HG03558 (cell line): ENCODE measurements at regions not wholly inside any gene's neighbourhood (a gene's known extent, or its start where the extent isn't known, plus 50 kb on each side); places are given as distances from the start of the nearest gene placed in this dataset.

ENCODE experiments used
- ATAC-seq: cut with Tn5 transposase; IDR thresholded peaks from one replicate; pipeline ENCODE4 v1.9.1; 2021; ENCODE audit warnings: moderate number of reproducible peaks; ENCODE audit not compliant: unreplicated experiment; ENCODE audit errors: extremely low read depth

DNA sequence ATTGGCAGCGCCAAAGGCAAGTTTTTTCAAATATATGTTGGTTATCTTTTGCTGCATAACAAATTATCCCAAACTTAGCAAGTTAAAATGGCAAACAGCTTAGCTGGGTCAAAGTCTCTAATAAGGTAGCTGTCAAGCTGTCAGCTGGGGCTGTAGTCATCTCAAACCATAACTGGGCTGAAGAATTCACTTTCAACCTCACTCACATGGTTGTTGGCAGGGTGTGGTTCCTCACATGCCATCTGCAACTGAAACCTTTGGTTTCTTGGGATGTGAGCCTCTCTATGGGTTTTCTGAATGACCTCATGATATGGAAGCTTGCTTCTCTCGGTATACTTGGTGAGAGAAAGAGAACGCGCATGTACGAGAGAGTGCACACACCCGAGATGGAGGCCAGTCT lies 125.4 kb downstream of the LRIG3 start:
- ATAC-seq: no peak

DNA sequence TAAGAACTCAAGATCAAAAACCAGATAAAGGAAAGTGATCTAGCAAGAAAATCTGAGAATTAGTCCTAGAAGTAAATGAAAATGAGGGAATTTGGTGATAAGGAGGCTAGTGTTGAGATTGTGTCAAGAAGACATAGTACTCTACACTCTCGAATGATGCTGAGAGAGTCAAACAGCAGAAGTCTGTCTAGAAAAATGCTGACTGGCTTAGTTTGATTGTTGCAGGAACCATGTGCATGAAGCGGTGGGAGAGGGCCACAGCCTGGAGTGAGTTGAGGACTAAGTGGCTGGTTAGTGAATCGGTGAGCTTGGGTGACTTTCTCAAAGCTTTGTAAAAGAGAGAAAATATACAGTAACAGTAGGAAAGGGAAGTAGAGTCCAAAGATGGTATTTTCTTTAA lies 124.5 kb downstream of the LRIG3 start:
- ATAC-seq: no peak

DNA sequence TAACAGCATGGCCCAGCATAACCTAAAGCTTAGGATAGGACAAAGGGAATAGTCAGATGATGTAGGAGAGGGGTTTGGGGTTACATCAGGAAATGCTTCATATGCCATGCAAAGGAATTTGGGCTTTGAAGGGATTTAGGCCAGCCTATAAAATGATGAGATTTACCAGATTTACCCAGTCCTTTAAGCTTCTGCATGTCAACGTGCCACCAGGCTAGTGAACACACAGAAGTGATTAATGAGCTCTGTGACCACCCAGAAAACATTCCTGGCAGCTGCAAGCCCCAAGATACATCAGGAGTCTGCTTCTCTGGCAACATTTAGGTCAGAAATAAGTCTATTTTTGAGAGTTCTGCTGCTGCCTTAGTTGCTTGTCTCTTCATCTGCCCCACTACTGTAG lies 118.3 kb downstream of the LRIG3 start:
- ATAC-seq: no peak

DNA sequence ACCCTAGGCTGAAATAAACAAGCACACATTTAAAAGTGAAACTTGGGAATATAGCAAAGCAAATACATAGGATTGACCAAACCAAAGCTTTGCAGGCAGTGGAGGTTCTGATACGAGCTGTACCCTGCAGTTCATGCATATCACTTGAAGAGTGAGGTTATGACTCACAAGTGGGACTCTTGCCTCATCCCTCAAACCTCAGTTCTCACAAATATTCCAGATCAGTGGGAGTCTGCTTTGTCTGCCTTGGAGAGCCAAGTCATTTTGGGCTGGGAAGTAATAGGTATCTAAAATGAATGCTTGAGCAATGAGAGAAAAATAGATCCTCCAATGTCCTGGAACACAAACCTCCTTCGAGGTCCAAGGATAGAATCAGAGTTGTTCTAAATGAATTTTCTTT lies 116.4 kb downstream of the LRIG3 start:
- ATAC-seq: no peak

DNA sequence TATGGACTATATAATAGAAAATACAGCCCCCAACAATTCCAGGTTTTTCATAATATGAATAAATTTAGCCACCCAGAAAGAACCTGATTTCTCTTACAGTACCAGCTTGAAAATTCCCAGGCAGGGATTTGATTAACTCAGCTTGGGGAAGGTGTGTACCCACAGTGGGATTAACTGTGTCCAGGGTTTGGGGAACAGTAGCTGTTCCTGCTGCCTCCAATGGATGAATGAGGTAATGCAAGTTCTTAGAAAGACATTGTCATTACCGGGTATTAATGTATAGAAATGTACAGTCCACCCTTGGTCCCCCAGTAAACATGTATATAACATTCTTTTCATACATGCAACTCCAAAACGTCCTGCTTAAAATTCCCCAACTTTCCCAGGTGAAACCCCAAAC lies 115.6 kb downstream of the LRIG3 start:
- no peak for ATAC-seq

DNA sequence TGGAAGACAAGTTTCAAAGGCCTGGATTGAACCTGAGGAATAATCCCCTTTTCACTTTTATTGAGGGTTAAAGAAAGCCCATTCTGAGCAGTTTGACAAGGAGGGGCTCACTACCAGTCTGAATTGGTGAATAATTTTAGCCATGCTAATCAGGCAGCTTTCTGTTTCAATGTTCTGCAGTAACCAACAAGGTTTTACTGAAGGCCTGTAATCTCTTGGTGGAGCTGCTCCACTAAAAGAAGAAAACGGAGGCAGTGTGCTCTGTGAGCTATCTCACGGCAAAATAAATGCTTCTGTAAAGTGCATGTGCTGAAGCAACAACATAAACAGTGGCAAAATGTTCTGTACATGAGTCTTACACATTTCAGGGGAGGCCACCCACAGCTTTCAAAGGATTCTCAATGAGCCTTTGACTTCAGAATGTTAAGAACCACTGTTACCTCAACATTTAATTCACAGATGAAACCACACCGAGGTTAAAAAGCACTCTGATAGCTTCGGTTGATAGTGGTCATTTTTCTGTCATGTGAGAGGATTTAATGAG lies 111.2 kb downstream of the LRIG3 start:
- ATAC-seq: no peak

DNA sequence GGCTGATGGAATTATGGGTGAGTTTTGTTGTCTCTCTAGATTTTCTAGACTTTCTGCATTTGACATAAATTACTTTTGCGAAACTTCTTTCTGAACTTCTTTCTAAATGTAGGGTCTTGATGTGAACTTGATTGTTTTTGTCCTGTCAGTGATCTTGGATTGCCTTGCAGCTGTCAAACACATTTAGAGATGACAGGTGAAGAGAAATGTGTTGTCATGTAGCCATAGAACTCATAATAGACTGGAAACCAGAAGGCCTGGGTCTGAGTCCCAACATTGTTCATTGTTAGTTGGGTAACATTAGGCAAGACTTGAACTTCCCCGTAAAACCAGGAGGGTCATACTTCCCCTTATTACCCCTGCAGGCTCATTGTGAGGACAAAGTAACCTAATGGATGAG lies 109.0 kb downstream of the LRIG3 start:
- ATAC-seq: no peak

DNA sequence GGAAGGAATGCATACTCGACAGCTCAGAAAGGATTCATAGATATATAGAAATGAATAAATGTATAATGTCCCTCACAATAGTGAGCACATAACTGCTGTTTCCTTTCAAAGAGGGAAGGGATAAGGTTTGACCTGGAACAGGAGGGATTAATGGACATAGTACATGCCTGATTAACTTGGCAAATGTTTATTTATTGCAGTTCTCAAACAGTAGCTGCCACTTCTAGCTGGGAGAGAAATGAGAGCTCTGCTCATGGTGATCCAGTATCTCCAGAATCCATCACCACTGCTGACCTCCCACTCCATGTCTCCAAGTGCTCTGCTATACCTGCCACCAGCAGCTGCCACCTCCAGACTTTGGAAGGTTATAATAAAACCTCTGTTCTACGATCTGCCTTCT lies 108.1 kb downstream of the LRIG3 start:
- ATAC-seq: no peak

DNA sequence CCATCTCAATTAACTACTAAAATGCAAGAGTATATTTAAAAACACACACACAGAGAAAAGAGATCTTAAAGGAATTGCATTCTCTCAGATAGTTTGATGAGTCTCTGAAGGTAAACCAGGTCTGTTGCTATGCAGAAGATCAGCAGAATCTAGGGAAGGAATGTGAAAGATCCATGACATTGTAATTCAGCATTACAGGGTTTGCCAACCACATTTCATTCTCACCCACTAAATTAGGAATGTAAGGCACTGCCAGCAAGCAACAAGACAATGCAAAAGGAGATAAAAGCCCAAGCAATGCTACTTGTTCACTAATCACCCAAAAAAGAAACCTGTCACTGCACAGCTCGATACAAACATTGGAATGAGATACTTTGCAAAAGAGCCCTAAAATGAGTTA lies 106.3 kb downstream of the LRIG3 start:
- no peak for ATAC-seq

DNA sequence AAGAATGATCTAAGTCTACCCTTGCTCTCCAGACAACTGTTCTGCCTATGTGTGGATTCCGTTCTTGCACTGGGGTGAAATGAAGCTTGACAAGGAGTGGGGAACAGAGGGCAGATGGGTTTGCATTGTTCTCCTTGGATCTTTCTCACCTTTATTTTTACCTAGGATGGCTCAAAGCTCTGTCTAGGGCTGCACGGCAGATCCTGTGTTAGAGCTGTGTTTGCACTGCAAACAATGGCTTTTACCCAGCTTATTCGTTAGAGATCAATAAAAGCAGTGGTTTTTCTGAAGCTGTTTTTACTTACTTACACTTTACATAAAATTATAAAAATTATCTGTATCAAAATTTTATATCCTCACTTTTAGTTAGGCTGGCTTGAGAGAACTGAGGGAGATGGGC lies 105.1 kb downstream of the LRIG3 start:
- no peak for ATAC-seq

DNA sequence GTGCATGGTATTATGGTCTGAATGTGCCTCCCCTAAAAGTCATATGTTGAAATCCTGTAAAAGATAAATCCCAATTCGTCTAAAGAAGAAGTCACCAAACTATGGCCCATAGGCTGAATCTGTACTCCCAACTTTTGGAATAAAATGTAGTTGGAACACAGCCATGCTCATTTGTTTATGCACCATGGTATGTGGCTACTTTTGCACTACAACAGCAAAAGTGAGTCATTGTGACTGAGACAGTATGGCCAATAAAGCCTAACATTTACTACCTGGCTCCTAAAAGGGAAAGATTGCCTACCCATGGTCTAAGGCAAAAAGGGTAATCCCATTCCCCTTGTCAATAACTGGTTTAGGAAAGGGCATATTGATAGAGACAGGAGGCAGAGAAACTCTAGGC lies 101.8 kb downstream of the LRIG3 start:
- ATAC-seq: no peak

DNA sequence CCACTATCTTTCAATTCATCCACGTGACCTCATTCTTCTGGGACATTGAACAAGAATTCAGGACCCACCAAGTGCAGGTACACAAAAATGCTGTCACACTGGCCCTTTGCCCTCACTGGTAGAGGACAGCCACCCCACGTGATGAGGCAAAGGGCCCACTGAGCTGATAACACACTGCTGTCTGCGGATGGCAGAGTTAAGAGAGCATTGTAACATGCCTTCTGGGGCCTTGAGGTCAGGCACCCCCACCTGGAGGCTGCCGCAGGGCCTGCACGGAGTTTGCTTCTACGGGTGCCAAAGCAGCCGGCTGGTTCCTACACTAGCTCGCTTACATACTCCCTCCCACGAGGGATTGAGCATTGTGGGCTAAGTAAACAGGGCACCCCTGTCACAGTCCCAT lies 101.0 kb downstream of the LRIG3 start:
- no peak for ATAC-seq

DNA sequence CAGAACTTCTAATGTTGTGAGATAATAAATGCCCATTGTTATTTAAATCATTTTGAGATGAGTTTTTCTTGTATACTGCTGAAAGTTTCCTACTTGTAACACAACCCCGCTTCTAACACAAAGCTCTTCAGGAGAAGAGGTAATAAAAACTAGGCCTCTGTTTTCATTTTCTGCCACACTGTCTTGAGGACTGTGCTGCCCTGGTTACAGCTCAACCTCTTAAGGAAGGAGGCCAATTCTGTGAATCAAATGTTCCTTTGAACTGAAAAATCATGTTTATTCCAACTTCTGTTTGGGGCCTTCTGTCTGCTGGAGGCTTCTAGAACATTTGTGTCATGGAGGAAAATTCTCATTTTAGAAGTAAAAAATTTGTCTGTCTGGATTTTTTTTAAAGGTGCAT lies 100.3 kb downstream of the LRIG3 start:
- ATAC-seq: no peak
